SHP77 treated with DMSO at 0.1 percent for 48 hours (cell line): ENCODE measurements at regions not wholly inside any gene's neighbourhood (a gene's known extent, or its start where the extent isn't known, plus 50 kb on each side); places are given as distances from the start of the nearest gene placed in this dataset.

Experiments
- DNase-seq: peaks from one replicate; lab custom pipeline; 2025; lab: John Stamatoyannopoulos, UW

DNA sequence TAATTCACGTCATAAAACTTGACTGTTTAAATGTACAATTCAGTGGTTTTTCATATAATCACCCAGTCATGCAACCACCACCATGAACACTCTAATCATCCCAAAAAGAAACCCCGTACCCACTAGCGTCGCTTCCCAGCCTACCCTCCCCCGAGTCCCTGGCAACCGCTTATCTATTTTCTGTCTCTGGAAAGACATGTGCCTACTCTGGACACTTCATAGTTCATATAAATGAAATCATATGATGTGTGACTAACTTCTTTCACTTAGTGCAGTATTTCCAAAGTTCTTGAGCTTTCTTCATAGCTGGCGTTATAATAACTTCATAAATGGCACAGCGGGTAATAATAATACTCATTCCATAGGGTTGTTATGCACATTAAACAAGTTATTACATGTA lies 215.2 kb downstream of the MYLK4 start:
- DNase-seq, result no peak

- DNase-seq, result no peak
Observed at GRCh38 chr6:2534406-2535042, 216.2 kb downstream of the MYLK4 start.

DNA sequence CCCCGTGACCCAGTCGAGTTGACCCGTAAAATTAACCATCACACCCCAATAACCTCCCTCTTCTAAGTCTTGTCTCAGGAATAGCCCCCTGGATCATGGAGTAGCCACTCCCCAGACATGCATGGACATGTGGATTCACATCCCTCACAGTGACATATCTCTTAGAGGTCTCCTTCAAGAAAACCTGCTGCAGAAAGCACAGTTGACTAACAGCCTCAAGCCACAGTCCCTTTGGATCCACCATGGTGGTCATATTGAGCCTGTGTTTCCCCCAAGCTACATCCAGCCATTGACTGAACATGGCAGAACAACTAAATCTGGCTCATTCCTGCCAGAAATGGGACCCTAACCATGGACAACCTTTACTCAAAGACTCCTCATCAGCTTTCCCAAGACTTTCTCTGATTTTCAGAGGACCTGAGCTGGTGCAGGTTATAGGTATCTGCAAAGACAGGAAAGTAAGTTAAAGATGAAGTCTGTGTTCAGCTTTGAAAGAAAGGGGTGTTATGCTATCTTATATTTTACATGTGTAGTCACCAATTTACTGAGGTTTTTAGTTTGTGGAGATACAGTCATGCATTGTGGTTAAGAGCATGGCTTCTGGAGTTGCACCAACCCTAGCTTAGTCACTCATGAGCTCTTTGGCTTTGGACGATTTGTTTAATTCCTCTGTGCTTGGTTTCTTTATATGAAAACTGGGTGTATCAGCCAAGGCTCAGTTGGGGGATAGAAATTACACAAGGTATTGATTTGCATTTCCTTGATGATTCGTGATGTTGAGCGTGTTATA lies 219.1 kb downstream of the MYLK4 start:
- no peak for DNase-seq

DNA sequence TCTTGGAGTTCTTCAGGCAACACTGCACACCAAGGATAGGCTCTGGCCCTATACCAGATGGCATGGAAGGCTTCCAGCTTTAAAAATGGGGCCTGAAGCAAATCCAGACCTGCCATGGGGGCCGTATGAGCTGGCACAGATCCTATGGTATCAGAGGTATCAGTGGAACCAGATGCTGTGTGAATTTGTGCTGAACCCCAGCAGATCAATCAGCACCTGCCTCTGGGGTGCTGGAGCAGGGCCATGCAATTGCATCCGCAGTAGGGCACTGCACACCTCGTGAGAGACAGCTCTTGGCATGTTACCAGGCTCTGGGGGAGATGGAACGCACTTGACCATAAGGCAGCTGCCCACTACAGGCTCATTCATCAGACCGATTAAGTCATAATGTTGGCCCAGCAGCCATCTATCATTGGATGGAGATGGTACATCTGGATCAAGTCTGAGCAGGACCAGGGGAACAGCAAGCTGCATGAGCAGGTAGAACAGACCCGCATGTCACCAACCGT lies 221.5 kb downstream of the MYLK4 start:
- peak; percentile 97 for DNase-seq

DNA sequence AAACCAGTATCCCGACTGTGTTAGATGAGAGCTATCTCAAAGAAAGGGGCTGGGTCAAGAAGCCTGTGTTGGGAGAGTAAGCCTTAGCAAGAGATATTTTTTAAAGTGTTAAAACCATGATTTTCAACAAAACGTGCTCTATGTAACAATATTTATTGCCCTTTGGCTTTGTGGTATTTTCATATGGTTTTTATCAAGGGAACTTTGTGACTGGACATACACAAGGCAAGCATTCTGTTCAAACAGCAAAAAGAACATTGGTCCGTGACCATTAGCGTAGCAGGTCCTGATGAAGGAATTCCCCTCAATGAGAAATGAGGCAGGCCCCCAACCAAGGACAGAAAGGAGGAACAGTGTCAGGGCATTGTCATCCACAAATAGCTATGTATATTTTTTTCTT lies 222.6 kb downstream of the MYLK4 start:
- DNase-seq, result no peak

GRCh38 chr6:2526766-2527165 lies 224.0 kb downstream of the MYLK4 start:
- DNase-seq, result no peak

GRCh38 chr6:2524090-2524489 lies 226.6 kb downstream of the MYLK4 start:
- no peak for DNase-seq

DNA sequence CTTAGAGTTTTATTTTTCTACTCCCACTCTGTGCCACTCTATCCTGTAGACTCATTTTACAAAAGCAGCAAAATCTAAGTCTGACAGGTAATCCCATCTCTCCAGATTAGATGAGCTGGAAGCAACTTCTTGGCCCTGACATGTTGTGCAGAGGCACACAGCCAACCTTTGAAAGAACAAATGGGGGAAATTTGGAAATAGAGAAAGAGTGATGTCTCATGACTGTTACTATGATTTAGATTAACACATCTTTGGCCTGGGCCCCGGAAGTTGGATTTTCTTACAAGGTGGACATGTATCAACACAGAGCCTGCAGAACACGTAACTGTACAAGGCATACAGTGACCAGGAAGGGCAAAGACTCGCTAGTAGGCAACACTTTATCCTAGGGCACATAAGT lies 227.7 kb downstream of the MYLK4 start:
- no peak for DNase-seq

DNA sequence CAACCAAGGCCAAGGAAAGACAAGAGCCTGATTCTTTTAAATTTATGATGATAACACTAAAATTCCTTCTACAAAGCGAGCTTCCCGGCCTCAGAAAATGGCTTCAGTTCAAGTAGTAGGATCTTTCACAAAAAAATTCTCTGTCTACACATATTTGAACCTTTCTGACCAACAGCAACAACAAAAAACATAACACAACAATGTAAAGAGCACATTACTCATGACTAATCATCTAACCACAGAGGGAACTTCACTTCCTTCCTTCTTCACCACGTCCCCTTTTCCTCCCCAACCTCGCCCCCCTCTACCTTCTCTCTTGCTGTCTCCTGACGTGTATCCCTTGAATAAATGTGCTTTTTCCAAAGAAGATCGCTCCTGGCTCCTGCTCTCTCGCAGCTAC lies 228.2 kb downstream of the MYLK4 start:
- no peak for DNase-seq

- DNase-seq, result no peak
Observed at GRCh38 chr6:2517855-2518473, 232.8 kb downstream of the MYLK4 start.

DNA sequence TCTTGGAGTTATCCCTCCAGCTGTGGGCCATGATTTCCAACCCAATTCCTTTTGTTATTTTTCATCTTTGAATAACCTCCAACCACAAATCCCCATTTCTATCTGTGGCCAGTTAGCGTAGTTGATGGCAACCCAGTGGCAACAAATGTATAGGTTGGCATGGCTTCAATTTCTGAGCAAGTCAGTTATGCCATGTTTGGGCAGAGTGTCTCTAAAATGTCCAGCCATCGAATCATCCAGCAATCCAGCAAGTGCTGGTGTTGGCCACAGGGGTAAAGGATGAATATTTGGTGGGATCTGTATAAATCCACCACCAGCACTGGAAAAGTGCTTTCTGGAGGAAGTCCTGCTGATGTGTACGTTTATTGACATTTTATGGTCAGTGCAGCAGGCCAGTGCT lies 233.3 kb downstream of the MYLK4 start:
- no peak for DNase-seq

DNA sequence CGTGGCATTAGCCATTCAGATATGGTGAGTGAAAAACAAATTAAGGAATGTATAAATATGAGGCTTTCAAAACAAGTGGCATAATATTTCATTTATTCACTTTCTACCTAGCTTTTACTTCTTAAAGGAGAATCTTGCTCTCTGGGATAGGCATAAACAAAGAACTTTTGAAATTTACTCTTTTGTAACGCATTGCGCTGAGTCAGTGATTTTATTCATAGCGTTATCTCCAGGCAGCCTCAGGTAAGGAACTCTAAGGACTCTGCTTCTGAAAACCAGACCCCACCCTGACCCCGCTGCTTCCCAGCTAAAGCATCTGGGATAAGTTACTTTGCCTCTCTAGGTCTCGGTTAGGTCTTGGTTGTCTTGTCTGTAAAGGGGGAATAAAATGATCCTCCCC lies 234.7 kb downstream of the MYLK4 start:
- no peak for DNase-seq

DNA sequence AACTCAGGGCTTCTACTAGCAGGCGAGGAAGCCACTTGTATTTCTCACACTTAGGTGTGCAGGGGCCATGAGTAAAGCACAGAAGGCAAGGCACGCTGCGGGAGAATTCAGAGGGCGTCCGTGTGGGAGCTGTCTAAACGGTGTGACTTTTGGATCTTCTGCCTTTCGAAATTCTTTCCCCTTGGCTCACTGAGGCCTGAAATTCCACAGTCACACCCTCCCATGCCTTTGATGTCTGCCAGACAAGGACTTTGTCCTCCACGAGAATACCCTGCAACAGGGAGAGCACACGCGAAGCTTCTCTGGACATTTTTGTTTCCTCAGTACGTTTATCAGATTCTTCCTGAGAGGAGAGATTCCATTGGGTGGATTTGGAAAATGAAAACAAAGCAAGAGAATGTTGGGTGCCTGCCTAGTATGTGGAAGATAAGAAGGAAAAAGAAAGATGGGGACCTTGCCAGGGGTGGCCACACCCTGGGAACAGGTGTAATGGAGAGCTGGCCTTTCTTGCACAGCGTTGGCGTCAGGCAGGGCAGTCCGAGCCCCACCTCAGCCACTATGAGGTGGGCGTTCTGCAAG lies 235.7 kb downstream of the MYLK4 start:
- DNase-seq, result no peak

DNA sequence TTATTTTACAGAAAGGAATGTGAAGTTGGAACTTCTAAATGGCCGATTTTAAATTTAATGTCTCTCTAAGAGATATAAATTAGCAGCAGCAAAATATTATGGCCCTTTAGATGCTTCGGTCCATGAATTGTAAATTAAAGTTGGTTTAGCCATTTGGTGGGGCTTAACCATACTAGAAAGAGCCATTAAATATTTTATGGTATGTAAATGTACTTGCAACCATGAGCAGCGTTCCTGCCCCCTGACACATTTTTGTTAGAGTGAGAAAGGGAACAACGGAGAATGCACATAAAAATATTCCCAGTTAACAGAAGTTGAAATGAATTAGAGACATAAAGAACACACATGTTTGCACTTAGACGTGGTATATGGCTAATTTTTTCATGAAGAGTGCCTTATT lies 237.9 kb downstream of the MYLK4 start:
- no peak for DNase-seq

DNA sequence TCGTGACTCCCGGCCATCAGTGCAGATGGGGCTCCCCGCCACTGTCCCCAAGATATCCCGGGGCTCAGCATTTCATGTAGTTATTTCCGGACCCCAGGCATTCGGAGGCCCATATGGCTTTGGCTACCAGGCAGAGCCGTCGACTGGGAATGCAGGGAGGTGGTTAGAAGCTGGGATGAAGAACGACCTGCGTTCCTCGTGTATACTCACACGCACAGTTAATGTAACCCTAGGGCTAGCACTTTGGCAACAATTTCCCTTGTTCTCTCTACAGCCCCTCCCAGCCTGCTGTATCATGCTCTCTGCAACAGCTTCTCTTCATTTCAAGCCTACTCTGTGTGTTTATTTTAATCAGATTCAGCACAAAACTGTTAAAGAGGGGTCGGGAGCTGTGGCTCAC lies 240.4 kb downstream of the MYLK4 start:
- DNase-seq, result no peak

DNA sequence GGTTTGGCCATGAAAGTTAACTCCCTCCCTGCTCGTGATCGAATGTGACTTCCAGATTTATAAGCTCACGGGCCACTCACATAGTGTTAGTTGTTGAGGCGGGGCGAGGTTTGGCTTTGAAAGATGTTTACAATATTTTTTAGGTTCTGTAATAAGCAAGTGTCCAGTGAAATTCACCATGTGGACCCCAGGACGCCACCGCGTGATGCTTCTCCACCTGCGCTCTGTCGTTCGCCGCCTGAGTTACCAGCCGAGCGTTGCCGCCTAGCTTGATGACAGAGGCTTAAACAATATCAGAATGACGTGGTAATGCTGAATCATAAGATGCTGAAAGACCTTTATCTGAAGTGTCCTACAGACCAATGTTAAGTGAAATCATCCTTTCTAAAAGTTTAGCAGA lies 241.0 kb downstream of the MYLK4 start:
- DNase-seq, result no peak

- no peak for DNase-seq
Observed at GRCh38 chr6:2508071-2508470, 242.7 kb downstream of the MYLK4 start.

DNA sequence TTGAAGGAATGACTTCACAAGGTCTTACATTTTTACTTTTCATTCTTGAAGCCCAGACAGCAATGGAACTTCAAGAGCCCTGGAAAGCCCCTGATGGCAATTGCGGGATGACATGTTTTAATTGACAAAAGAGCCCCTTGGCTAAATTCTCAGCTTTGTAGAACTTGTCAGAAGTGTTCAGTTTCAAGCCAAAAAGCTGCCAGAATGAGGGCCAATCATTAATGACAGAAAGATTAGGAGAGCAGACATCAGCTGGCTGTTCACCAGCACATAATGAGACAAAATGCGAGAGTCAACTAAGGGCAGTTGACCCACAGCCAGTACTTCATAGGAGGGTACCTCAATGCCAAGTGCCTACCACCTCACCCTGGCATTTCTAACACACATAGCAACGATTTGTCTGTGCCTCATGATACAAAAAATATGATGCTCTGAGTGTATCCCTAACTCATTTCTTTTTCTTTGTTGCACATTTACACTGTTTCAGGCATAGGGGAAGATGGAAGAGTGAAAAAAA lies 243.1 kb downstream of the MYLK4 start:
- DNase-seq, result no peak

DNA sequence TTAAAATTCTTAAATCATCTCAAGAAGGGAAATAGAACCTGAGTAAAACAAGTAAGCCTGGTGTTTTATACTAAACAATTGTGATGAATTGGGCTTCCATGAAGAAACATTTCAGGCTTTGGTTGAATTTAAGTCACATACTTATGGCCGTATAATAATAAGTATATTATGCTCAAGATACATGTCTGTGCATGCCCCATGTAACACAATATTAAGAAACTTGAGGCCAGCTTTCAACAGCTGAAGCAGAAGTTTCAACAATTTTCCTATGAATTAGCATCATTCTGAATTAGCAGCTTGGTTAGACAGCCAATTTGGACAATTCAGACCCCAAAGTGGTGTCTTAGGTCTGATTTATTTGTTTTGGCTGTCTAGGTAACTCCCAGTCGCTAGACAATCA lies 243.7 kb downstream of the MYLK4 start:
- DNase-seq, result no peak

DNA sequence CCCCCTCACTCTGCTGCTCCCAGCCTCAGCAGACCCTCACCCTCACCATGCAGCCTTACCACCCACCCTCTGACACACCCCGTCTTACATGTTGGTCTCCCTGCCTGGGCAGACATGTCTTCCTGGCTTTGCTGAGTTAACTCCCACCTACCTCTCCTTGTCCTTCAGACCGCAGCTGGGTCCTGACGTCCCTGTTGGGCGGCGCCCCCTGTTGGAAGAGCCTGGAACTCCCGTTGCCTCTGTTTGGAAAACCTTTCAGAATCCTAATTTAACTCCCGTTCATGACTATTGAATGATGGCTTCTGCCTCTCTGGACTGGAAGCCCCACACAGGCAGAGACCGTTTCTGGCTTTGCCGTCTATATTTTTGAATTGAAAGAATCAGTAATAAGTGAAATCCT lies 245.1 kb downstream of the MYLK4 start:
- DNase-seq, result peak; percentile 4

- no peak for DNase-seq
Observed at GRCh38 chr6:2504495-2505064, 246.1 kb downstream of the MYLK4 start.

- DNase-seq, result peak; percentile 9
Observed at GRCh38 chr6:2503816-2504494, 246.8 kb downstream of the MYLK4 start.
